ENCODE measurements at regions not wholly inside any gene's neighbourhood (a gene's known extent, or its start where the extent isn't known, plus 50 kb on each side); places are given as distances from the start of the nearest gene placed in this dataset.

DNA sequence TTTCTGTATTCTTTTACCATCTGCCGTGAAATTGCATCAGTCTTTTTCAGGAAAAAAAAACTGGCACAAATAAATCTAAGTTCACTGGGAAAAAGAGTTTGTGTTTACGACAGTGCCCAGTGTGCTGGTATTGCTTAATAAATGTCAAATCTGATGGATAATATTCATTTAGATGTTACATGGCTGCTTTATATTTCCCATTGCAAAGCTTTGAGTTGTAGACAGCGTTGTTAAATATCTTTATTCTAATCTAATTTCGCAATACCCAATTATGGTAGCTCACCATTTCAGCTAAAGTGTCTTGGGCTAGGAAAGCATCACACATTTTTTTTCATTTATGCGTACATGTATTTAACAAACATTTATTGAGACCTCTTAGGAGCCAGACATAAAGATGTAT, 1994.5 kb upstream of the FLRT2 start:
- DNase-seq (ENCODE audit: low read depth, low spot score), result no peak
- Histone ChIP-seq H3K4me1 (ENCODE audit: control insufficient read depth, insufficient read depth, low read length) (no peaks in the 10 kb centered on the region), H3K27ac (ENCODE audit: low read length) (no peak overlapping the region), H3K27me3 (ENCODE audit: control insufficient read depth, insufficient read depth, low read length) (no peaks in the 10 kb centered on the region), H3K4me3 (ENCODE audit: low read depth in 2 of 2, low read length in 2 of 2) (no peak overlapping the region), H3K9me3 (ENCODE audit: control insufficient read depth, insufficient read depth, low read depth, low read length) (no peaks in the 10 kb centered on the region), H3K36me3 (ENCODE audit: control insufficient read depth, insufficient read depth, low read length) (no peaks in the 10 kb centered on the region)
- BruUV-seq (replicated peaks), result no TSS peak
- no peak for ATAC-seq
- ChIA-PET CTCF (no interaction called here), POLR2A (no interaction called here)
- in situ Hi-C loops (cut with HindIII; ENCODE audit: low pct_unique_long_range_greater_than_20kb, low sequenced_read_pairs), result no loop called here
- intact Hi-C loops (cut with micrococcal nuclease; ENCODE audit: unreplicated experiment), result no loop called here
- TF ChIP-seq, protein P1, sequence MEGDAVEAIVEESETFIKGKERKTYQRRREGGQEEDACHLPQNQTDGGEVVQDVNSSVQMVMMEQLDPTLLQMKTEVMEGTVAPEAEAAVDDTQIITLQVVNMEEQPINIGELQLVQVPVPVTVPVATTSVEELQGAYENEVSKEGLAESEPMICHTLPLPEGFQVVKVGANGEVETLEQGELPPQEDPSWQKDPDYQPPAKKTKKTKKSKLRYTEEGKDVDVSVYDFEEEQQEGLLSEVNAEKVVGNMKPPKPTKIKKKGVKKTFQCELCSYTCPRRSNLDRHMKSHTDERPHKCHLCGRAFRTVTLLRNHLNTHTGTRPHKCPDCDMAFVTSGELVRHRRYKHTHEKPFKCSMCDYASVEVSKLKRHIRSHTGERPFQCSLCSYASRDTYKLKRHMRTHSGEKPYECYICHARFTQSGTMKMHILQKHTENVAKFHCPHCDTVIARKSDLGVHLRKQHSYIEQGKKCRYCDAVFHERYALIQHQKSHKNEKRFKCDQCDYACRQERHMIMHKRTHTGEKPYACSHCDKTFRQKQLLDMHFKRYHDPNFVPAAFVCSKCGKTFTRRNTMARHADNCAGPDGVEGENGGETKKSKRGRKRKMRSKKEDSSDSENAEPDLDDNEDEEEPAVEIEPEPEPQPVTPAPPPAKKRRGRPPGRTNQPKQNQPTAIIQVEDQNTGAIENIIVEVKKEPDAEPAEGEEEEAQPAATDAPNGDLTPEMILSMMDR (IDR thresholded peaks at IDR 0.05), result no peak
- no peak for TF ChIP-seq TCF7L2 (IDR thresholded peaks at IDR 0.05; ENCODE audit: low read depth, low read length)
- no peak for TF ChIP-seq POLR2AphosphoS5 (IDR thresholded peaks at IDR 0.05; ENCODE audit: low read depth, low read length)
- no peak for TF ChIP-seq SIN3A (IDR thresholded peaks at IDR 0.05; ENCODE audit: borderline replicate concordance, insufficient read depth, low read depth, low read length)
- TF ChIP-seq, protein P2, sequence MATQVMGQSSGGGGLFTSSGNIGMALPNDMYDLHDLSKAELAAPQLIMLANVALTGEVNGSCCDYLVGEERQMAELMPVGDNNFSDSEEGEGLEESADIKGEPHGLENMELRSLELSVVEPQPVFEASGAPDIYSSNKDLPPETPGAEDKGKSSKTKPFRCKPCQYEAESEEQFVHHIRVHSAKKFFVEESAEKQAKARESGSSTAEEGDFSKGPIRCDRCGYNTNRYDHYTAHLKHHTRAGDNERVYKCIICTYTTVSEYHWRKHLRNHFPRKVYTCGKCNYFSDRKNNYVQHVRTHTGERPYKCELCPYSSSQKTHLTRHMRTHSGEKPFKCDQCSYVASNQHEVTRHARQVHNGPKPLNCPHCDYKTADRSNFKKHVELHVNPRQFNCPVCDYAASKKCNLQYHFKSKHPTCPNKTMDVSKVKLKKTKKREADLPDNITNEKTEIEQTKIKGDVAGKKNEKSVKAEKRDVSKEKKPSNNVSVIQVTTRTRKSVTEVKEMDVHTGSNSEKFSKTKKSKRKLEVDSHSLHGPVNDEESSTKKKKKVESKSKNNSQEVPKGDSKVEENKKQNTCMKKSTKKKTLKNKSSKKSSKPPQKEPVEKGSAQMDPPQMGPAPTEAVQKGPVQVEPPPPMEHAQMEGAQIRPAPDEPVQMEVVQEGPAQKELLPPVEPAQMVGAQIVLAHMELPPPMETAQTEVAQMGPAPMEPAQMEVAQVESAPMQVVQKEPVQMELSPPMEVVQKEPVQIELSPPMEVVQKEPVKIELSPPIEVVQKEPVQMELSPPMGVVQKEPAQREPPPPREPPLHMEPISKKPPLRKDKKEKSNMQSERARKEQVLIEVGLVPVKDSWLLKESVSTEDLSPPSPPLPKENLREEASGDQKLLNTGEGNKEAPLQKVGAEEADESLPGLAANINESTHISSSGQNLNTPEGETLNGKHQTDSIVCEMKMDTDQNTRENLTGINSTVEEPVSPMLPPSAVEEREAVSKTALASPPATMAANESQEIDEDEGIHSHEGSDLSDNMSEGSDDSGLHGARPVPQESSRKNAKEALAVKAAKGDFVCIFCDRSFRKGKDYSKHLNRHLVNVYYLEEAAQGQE (IDR thresholded peaks at IDR 0.05; ENCODE audit: insufficient read depth in 1 of 2, low read depth in 2 of 2, low read length in 1 of 2), result no peak

DNA sequence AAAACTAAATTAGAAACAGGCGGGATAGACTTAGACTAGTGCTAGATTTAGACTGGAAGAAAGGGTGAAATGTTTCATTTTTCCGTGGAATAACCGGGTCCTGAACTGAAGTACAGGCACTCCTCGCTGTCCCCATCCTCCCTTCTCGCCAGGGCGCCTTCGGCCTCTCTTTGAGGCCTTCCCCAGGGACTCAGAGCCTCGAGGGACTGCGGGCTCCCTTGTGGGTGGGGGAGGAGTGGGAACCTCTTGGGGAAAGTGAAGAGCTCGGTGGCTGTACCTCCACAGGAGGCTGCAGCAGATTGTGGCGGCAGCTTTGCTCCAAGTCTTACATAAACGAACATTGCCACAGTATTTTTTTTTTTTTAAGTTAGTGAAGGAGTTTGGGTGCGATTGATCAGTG, 1988.8 kb upstream of the FLRT2 start:
- no peak overlapping the region for H3K4me3 ChIP-seq (ENCODE audit: low read depth in 2 of 2, low read length in 2 of 2)
- CTCF ChIA-PET, result no interaction called here
- H3K9me3 ChIP-seq (ENCODE audit: control insufficient read depth, insufficient read depth, low read depth, low read length), result no peaks in the 10 kb centered on the region
- BruUV-seq (replicated peaks), result no TSS peak
- H3K27me3 ChIP-seq (ENCODE audit: control insufficient read depth, insufficient read depth, low read length), result no peaks in the 10 kb centered on the region
- no peak overlapping the region for H3K27ac ChIP-seq (ENCODE audit: low read length)
- no peaks in the 10 kb centered on the region for H3K4me1 ChIP-seq (ENCODE audit: control insufficient read depth, insufficient read depth, low read length)
- POLR2A ChIA-PET, result no interaction called here
- no peaks in the 10 kb centered on the region for H3K36me3 ChIP-seq (ENCODE audit: control insufficient read depth, insufficient read depth, low read length)
- intact Hi-C loops (cut with micrococcal nuclease; ENCODE audit: unreplicated experiment) (no loop called here), in situ Hi-C loops (cut with HindIII; ENCODE audit: low pct_unique_long_range_greater_than_20kb, low sequenced_read_pairs) (no loop called here)
- TF ChIP-seq, protein P1 (IDR thresholded peaks at IDR 0.05), result no peak
- no peak for TF ChIP-seq SIN3A (IDR thresholded peaks at IDR 0.05; ENCODE audit: borderline replicate concordance, insufficient read depth, low read depth, low read length)
- TF ChIP-seq TCF7L2 (IDR thresholded peaks at IDR 0.05; ENCODE audit: low read depth, low read length), result no peak
- no peak for TF ChIP-seq POLR2AphosphoS5 (IDR thresholded peaks at IDR 0.05; ENCODE audit: low read depth, low read length)
- TF ChIP-seq, protein P2 (IDR thresholded peaks at IDR 0.05; ENCODE audit: insufficient read depth in 1 of 2, low read depth in 2 of 2, low read length in 1 of 2), result no peak
- ATAC-seq (no peak), DNase-seq (ENCODE audit: low read depth, low spot score) (no peak)
